GM12873 (cell line): ENCODE measurements at regions not wholly inside any gene's neighbourhood (a gene's known extent, or its start where the extent isn't known, plus 50 kb on each side); places are given as distances from the start of the nearest gene placed in this dataset.

Experiments used
- TF ChIP-seq, protein P1 (sequence below): IDR thresholded peaks from 2 replicates; pipeline ENCODE4 v1.5.1; 2012; ENCODE audit warnings: low read depth, mild to moderate bottlenecking, moderate library complexity, low read length, control low read depth; ENCODE audit not compliant: insufficient read depth; ENCODE audit errors: missing control alignments

DNA sequence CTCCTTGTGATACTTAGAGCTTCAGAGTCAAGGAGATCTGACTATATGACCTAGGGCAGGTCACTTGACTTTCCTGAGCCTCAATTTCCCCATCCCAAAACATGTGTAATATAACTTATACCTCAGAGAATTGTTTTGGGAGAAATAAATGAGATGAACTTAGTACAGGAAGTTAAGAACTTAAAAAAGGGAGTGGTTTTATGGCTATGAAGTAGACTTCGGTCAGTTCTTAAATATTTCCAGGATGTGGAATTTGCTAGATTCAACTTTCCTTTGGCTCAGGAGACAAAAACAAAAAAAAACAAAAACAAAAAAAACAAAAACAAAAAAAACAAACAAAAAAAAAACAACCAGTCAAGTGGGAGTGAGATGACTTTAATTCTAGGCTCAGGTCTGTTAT, 116.7 kb downstream of the EDEM1 start:
- TF ChIP-seq, protein P1, sequence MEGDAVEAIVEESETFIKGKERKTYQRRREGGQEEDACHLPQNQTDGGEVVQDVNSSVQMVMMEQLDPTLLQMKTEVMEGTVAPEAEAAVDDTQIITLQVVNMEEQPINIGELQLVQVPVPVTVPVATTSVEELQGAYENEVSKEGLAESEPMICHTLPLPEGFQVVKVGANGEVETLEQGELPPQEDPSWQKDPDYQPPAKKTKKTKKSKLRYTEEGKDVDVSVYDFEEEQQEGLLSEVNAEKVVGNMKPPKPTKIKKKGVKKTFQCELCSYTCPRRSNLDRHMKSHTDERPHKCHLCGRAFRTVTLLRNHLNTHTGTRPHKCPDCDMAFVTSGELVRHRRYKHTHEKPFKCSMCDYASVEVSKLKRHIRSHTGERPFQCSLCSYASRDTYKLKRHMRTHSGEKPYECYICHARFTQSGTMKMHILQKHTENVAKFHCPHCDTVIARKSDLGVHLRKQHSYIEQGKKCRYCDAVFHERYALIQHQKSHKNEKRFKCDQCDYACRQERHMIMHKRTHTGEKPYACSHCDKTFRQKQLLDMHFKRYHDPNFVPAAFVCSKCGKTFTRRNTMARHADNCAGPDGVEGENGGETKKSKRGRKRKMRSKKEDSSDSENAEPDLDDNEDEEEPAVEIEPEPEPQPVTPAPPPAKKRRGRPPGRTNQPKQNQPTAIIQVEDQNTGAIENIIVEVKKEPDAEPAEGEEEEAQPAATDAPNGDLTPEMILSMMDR: no peak

DNA sequence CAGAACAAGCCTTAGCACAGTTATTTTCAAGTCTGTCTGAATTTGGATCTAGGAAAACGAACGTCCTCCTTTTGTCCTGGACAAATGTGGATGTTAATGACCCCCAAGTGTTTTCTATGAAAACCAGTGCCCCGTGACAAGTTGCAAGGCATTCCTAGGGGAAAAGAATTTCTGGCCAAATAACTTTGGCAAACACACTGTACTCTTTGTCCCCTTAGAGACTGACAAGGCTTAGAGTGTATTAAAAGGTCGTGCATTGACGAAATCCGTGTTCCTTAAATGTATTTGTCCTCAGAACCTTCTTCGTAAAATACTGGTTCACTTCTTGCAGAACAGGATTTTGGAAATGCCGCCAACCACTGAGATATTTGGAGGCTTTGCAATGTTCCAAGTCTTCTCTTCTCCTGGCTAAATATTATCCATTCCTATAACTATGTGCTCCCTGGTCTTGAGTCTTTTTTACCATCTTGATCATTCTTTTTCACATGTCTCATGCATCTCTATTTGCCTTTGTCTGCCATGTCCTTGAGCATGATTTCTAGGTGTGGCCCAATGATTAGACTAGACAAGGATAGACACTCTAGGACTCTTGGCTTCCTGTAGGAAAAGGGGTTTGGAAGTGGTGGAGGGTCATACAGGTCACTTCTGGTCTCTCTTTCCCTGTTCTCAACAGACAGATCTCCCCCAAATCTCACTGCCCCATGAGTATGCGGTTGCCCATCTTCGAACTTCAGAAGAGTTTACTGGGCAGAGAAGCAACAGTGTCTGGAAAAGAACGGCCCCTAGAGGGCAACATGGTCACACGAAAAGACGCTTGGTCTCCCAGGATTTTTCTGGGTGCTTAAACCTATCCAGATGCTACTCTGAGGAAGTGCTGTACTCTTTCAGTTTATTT, 117.5 kb downstream of the EDEM1 start:
- TF ChIP-seq, protein P1: peak; percentile 72

DNA sequence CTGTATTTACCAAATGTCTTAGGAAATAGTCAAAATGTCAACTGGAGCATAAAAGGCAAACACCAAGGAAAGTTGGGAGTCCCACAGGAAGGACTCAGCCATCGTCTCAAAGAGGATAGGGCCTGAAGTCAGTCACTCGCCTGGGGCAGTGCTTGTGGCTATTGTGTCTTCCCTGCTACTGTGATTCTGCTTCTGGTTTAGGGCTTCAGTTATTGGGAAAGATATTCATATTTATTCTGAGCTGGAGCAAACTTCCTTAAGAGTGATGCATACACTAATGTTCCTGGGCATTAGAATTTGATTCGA, 118.1 kb downstream of the EDEM1 start:
- TF ChIP-seq, protein P1: no peak

DNA sequence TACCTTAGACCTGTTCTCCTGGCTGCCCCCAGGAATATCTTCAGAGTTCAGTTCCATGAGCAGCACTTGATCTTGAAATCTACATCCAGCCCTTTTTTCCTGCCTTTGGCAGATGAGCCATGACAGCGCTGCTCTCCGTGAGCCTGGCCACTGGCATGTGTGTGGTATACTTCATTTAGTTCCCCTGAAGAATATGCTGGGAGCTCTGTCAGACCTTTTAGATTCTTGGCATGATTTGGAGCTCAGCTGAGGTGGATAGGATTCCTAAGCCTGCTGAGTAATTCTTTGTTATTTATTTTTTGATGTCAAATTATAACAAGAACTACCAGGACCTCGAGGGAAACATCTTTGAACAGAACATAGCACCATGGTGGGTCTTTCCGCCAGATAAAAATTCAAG, 121.7 kb downstream of the EDEM1 start:
- TF ChIP-seq, protein P1: no peak

DNA sequence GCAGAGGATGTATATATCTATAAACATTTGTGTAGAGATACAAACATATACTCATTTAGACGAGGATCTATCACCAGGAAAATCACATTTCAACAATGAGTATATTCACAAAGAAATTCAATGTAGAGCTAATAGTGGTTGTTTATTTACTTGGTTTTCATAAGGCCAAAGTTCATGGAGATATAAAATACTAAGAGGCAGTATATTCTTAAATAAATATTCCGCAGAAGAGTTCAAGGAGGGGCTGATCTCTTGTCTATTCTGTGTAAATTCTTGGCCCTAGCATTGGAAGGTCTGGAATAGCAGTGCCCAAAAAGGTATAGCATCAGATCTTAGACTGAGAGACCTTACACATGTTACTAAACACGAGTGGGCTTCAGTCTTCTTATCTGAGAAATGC, 122.1 kb downstream of the EDEM1 start:
- TF ChIP-seq, protein P1: no peak

DNA sequence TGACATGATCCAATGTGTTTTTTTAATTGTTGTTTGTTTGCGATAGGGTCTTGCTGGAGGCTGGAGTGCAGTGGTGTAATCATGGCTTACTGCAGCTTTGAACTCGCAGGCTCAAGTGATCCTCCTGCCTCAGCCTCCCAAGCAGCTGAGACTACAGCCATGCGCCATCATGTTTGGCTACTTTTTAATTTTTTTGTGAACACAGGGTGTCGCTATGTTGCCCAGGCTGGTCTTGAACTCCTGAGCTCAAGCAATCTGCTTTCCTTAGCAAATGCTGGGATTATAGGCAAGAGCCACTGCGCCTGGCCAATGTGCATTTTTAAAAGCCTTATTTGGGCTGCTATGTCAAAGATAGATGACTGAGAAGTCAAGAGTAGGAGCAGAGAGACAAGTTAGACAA, 123.0 kb downstream of the EDEM1 start:
- TF ChIP-seq, protein P1: no peak

DNA sequence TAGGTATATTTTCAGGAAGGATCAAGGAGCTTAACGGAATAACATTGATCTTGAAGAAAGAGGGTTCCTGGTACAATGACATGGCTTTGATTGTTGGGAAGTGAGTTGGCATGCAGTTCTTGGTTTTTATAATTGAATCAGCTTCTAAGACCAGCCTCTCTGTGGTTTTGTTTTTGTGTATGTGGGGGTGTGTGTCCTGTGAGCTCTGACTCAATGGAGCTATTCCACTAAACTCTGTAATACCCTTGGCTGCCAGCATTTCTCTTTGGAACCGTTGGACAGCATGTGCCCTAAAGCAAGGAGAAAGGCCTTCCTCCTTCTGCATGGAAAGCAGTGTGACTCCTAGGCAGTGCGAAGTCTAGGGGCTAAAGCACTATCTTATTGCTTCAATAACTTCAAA, 124.8 kb downstream of the EDEM1 start:
- TF ChIP-seq, protein P1: no peak
